Kidney glomerular epithelial cell (primary cell): ENCODE measurements at regions not wholly inside any gene's neighbourhood (a gene's known extent, or its start where the extent isn't known, plus 50 kb on each side); places are given as distances from the start of the nearest gene placed in this dataset.
"Not testable (repeated sequence)": the region's sequence is repeated elsewhere in the genome, so short reads cannot be mapped to it uniquely, and the experiment has no call there.

Experiments
- DNase-seq: peaks from one replicate; lab custom pipeline; 2025; lab: John Stamatoyannopoulos, UW

DNA sequence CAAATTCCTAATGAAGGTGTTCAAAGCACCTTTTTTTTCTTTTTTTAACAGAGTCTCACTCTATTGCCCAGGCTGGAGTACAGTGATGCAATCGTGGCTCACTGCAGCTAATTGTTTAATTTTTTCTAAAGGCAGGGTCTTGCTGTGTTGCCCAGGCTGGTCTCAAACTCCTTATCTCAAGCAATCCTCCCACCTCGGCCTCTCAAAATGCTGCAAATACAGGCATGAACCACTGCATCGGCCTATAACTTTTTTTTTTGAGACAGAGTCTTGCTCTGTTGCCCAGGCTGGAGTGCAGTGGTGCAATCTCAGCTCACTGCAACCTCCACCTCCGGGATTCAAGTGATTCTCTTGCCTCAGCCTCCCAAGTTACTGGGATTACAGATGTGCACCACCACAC, 113.9 kb upstream of the CXADR start:
- DNase-seq = not testable (repeated sequence)

DNA sequence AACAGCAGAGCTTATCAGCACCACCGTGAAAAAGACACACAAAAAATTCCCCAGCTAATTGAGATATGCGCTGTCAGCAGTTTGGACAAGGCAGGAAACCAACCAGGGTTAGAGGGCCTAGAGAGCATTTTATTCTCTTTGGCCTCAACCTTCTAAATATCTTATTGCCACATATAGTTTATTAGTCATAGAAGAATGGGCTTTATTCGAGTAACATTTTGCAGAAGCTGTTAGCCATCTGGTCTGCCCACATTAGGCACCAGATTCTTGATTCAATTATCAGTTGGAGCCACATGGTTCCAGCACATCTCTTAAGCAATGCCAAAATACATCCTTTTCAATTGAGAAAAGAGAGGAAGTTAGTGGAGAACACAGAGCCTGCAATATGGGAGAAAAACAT, 109.9 kb upstream of the CXADR start:
- DNase-seq = no peak

DNA sequence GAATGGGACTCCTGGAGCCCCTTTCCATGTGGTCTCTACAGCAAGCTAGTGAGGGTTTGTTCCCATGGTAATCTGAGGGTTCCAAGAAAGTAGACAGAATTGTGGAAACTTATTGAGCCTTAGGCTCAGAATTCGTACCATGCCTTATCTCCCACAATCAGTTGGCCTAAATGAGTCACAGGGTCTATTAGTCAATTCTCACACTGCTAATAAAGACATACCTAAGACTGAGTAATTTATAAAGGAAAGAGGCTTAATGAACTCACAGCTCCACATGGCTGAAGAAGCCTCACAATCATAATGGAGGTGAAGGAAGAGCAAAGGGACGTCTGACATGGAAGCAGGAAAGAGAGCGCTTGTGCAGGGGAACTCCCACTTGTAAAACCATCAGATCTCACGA, 106.6 kb upstream of the CXADR start:
- no peak for DNase-seq

DNA sequence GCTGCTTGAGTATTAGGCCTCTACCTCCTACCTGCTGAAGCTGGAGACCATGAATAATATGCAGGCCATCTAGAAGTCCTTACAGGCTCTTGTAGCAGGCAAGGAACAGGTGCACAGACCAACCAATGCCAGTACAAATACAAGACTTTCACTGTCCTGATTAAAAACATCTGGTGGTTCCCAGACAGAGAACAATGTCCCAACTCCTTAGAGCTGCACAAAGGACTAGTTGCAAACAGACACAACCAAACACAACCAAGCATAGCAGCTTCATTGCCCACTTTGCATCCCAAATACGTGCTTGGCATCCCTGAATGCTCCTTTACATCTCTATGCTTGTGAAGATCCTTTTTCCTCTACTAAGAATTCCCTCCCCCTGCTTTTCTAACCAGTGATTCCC, 98.1 kb upstream of the CXADR start:
- no peak for DNase-seq

DNA sequence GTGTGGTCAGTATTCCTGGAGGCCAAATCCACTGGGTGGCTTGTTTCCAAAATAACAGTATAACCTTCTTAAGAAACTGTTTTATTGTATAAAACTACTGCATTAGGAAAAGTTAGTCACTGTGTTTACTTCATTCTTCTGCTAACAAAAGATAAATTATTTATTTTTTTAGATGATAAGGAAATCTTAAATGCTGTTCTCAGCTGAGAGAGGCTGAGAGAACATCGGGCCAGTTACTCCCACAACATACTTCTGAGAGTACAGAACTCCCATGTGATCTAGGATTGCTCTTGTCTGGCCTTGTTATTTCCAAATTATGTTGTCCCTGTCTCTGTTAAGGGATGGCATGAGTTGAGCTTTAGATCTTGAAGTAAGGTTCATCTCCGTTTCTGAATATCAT, 96.7 kb upstream of the CXADR start:
- DNase-seq = no peak

DNA sequence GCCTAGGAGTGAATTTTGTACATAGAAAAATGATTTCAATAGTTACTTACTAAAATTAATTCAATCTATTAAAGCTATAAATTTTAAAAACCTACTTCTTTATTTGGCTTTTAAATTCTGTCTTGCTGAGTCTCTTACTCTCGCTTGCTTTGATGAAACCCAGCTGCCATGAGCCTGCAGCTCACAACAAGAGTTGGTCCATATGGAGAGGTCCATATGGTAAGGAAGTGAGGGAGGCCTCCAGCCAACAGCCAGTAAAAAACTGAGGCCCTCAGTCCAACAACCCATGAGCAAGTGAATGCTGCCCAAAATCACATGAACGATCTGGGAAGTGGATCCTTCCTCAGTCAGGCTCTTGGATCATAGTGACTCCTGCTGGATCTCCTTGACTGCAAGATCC, 89.9 kb upstream of the CXADR start:
- no peak for DNase-seq

DNA sequence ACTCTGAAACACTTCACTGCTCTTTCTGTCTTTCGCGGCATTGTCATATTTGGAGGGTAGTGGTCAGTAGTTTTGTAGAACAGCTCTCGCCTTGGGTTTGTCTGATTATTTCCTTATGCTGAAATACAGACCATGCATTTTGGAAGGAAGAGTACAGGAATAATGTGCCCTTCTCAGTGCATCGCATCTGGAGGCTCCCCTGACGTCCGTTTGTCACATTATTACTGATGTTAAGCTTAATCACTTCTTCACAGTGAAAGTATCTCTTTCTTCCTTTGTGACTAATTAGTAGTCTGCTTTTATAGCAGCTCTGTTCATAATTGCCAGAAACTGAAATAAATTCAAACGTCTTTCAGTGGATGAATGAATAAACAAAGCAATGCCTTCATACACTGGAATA, 85.7 kb upstream of the CXADR start:
- no peak for DNase-seq

DNA sequence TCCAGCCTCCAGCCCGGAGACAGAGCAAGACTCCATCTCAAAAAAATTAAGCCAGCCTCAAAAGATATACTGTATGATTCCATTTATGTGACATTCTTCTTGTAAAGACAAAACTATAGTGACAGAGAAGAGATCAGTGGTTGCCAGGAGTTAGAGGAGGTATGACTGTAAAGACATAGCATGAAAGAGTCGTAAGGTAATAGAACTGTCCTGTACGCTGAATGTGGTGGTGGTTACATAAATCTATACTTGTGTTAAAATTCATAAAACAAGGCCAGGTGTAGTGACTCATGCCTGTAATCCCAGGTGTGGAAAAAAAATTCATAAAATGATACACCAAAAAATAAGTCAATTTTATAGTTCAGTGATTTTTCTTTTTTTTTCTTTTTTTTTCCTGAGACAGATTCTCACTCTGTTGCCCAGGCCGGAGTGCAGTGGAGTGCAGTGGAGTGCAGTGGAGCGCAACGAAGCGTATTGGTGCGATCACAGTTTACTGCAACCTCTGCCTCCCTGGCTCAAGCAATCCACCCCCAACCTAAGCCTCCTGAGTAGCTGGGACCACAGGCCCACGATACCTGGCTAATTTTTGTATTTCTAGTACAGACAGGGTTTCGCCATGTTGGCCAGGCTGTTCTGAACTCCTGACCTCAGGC, 84.9 kb upstream of the CXADR start:
- DNase-seq = no peak

DNA sequence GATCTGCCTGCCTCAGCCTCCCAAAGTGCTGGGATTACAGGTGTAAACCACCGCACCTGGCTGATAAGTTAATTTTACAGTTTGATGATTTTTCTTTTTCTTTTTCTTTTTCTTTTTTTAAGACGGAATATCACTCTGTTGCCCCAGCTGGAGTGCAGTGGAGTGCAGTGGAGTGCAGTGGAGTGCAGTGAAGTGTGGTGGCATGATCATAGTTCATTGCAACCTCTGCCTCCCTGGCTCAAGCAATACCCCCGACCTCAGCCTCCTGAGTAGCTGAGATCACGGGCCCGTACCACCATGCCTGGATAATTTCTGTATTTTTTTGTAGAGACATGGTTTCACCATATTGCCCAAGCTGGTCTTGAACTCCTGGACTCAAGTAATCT, 84.4 kb upstream of the CXADR start:
- no peak for DNase-seq

DNA sequence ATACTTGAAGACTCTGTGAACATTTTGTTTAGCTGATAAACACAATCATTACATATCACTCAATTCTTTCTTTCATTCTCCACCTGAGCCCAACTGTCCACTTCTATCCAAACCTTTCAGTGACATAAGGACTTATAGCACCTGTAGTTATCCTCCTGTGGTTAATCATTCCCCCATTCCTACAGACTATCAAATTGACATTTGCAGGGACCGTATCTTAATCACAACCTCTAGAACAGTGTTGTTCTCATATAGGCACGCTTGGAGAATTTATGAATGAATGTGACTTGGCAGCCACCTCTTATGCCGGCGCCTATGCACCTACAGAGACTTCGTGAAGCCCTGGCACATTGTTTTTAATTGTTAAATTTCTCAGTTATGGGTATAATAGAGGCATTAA, 83.9 kb upstream of the CXADR start:
- DNase-seq = no peak

DNA sequence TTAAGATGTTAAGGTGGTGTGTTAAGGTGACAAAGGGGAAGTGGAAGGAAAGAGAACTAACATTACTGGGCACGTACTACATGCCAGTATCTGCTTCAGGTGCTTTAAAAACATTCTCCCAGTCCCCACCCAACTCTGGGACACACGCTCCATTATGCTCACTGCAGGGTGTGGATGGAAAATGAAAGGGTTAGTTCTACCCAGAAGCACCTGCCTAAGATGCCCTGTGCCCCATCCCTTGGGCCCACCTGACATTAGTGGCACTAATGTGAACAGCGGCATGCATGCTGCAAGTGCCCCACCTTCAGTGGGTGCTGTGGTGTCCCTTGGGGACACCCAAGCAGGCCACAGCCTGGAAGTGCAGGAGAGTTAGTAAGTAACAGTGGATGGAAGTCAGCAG, 82.9 kb upstream of the CXADR start:
- no peak for DNase-seq

DNA sequence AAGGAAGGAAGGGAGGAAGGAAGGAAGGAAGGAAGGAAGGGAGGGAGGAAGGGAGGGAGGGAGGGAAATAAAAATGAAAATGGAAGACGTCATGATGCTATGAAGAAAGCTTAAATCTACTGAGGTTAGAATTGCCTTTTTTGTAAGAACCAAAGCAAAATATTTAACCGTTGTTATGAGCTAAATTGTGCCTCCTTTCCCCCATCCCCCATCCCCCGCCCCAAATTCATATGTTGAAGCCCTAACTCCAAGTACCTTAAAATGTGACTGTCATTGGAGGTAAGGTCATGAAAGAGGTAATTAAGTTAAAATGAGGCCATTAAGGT, 80.1 kb upstream of the CXADR start:
- DNase-seq = no peak

DNA sequence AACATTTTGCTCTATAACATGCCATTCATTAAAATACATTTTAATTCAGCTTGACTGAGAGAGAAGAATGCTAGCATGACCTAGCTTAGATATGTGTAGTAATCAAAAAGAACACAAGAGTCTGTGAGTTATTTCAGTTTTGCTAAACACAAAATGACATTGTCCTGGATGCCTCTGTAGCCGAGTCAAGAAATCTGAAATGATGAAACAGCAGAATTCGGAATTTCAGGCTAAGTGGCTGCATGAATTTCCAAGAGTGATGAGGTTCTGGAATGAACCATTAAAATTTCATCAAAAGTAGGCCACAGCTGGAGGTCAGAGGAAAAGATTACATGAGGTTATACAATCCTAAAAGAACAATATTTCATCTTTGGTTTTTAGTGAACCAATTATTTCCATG, 79.1 kb upstream of the CXADR start:
- no peak for DNase-seq

DNA sequence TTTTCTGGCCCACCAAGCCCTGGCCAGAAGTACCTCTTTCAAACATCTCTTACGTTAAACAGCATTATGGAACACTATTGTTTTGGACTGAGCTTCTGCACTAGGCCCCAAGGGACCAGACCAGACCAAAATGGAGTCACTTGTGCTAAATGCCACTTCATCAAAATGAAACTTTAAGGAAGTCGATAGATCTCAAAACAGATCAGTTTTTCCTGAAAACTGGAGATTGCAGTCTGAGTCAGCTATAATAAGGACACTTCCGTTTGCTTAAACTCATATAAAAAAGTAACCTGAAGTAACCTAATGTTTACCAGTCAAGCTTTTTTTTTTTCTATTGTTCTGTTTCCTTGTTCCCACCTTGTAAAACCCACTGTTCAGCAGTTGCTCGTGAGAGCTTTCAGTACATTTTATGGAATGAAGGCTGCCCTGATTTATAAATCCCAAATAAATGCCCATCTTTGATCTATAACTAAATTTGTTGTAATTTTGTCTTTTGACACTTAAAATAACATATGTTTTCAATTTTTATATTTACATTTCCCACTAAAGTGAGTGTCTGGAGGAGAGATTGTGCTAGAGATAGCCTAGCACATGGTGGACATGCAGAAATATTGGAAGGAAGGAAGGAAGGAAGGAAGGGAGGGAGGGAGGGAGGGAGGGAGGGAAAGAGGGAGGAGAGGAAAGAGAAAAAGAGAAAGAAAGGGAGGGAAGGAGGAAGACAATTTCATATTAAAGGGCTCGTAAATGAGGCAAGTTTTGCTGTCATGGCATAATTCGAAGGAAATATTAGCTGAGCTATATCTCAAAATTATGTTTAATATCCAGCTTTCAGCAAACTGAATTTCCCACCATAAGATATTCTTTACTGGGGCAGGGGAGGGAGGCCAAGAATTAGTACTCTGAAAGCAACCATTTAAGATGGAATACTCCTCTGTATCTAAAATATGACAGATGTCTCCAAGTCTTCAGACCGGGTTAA, 77.0 kb upstream of the CXADR start:
- DNase-seq = no peak

DNA sequence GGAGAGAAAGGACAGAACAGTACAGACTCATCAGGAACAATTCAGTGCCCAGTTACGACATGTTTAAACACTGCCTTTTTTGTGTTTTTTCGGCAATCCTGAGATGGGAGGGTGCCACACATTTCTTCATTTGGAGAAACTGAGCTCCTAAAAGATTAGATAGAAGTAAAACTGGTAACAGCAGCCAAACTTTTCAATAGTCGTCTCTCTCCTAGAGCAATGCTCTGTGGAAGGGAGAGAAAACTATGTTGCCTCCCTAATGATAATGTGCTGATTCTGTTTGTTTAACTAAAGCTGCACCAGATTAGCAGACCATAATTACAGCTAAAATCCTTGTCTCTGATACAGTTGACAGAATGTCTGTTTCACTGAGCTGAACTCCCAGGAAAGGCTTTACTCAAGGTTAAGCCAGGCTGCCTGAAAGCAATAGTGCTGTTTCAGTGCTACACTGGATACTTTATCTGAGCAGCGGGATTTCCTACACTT, 76.2 kb upstream of the CXADR start:
- no peak for DNase-seq

DNA sequence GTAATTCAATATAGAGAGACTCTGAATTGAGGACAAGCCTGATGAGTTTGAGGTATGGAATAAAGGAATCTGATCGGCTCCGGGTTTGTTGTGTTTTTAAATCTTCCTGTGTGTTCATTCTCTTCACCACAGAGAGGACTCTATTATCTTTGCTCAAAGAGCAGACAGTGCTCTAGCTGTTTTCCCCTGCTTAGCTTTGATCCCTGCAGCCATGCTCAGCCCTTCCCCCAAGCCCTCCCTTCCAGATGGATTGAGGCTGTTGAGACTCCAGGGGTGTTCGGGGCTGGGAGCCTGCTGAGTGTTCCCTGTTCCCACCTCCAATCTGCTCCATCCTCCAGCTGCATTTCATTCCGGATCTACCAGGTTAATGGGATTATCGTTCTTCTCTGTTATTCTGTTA, 74.2 kb upstream of the CXADR start:
- DNase-seq = no peak

DNA sequence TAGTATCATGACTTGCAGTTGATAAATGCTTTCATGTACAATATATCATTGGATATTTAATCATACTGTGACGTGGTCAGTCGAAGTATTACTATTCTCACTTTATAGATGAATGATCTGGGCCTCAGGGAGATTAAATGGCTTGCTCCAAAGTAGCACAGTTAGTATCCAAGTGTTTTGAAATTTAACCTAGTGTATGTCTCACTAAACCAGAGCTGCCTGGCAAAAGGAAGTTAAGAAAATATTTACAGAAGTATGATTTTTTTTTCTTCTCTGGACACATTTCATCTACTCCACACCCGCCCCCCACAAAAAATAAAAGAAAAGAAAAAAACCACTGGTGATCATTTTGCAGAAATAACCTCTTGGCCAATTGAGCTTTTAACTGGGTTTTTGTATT, 71.9 kb upstream of the CXADR start:
- DNase-seq = no peak

DNA sequence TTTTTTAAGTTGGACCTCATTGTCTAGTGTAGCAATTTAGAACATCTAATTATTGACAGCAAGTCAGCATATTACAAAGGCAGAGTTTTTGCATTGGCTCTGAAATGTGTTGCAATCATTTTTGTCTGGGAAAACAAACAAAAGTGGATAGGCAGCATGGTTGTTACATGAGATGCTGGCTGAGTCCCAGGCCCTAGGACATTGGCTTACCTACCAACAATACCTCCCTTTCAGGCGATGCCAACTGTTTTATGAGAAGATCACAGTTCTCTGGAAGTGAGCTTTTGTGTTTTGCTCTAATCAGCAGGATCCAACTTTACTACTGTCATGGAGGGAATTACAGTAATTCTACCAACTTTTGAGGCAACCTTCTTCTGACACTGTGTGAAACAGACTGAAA, 71.5 kb upstream of the CXADR start:
- no peak for DNase-seq

DNA sequence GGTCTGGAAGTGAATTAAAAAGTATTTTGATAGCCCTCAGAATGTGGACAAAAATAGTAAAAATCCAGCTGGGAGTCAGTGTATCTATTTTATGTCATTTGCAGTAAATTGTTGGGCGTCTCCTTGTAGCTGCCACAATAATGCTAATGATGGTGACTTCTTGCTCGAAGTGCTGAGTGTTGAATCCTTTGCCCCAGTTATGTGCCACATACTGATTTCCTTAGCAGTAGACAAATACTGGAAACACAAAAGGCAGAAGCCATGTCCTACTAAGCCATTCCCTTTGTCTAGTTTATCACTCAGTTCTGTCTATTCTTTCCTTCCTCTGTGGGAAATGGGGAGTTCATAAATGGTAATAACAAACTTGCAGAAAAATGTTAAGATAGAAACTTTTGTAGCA, 70.7 kb upstream of the CXADR start:
- DNase-seq = no peak

DNA sequence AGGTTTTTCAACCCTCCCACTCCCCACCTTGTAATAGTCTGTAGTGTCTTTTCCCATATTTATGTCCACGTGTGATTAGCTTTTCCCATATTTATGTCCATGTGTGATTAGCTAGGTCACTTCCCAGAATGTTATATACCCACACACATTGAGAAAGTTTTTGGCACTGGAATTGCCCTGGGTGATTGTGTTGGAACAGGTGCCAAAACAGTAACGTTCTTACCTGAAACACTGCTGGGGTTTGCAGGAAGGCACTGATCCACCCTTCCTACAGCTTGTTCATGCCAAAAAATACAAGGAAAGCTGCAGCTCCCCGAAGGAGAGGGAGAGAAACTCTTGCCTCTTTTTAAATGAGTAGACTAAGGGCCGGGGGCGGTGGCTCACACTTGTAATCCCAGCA, 68.0 kb upstream of the CXADR start:
- DNase-seq = no peak

DNA sequence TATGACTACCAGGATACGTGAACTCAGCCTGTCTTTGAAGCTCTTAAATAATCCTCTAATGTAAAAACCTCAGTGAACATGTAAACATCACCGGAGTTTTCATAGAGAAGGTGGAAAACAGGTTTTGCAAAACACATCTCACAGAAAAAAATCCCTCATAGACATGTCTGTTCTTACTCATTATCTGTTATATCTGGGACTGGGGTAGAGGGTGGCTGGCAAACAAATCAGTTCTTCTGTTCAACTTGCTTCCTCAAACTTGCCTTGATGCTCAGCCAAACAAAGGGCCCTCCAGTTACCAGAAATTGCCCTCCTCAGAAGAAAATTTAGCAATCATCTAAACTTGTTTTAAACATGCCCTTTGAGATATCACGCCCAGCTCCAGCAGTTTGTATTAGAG, 66.1 kb upstream of the CXADR start:
- no peak for DNase-seq

DNA sequence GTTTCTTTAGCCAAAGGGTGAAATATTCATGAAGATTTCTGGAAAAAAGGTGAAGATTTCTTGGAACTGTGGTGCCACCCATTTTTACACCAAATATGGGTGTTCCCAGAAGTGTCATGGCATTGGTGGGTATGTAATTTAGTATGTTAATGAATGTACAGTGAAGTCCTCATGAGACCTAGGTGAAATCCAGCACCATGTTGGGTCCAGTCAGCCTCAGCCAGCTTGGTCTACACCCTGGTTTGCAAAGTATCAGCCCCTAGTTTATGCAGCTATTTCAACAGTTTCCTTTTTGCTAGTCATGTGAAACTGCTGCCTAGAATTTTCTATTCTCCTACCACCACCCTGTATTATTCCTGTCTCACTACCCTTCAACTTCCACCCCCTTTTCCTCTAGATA, 63.1 kb upstream of the CXADR start:
- DNase-seq = no peak

DNA sequence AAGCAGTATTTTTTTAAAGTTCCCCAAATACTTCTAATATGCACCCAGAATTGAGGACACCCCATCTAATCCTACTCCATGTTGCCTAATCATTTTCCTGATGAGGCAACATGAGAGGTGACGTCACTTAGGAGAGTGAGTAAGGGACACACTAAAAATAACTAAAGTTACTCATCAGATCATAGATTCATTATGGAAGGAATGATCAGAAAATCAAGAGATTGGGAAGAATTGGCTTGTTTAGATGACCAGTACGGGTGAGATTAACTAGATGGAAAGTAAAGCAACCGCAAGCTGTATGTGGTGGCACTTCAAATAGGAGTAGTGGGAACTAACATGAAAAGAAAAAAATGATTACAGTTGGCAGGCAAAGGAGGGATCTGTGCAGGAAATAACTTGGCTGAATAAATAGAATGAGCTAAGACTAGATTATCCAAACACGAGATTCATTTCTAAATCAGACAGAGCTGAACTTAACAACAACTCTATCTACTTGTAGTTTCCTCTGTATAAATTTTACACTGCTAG, 61.4 kb upstream of the CXADR start:
- peak; percentile 23 for DNase-seq
